Head of caudate nucleus (tissue), 42 donors: ENCODE measurements at regions not wholly inside any gene's neighbourhood (a gene's known extent, or its start where the extent isn't known, plus 50 kb on each side); places are given as distances from the start of the nearest gene placed in this dataset.
"Not testable (repeated sequence)": the region's sequence is repeated elsewhere in the genome, so short reads cannot be mapped to it uniquely, and the experiment has no call there.

Source experiments
- DNase-seq, 42 donors: peaks; one replicate each; pipeline versions ENCODE4 v3.0.0 to v3.0.0-alpha.2; 2020 to 2021; ENCODE audit warnings: mixed read lengths in 7 of 42
- intact Hi-C: fragments of 100-400 bp; cut with DNase I; formaldehyde crosslinking; loops from one replicate; pipeline ENCODE4 v1.15.0; 2022

- intact Hi-C loops: no loop called here
- DNase-seq: no peak
Measured at GRCh38 chr2:215866606-215867005, 146.7 kb downstream of the MREG start.

- DNase-seq: no peak
- intact Hi-C loops: no loop called here
Measured at GRCh38 chr2:215863687-215864086, 149.7 kb downstream of the MREG start.

- intact Hi-C loops: no loop called here
- DNase-seq: no peak
Measured at GRCh38 chr2:215862351-215862771, 151.0 kb downstream of the MREG start.

GRCh38 chr2:215861607-215862350, 151.6 kb downstream of the MREG start:
- intact Hi-C loops: no loop called here
- no peak for DNase-seq

GRCh38 chr2:215856080-215856479, 157.3 kb downstream of the MREG start:
- no peak for DNase-seq
- intact Hi-C loops: no loop called here

GRCh38 chr2:215855308-215855707, 158.0 kb downstream of the MREG start:
- DNase-seq, intact Hi-C loops: not testable (repeated sequence)

- DNase-seq: no peak
- intact Hi-C loops: no loop called here
Measured at GRCh38 chr2:215854008-215854407, 159.3 kb downstream of the MREG start.

- DNase-seq: no peak
- intact Hi-C loops: no loop called here
Measured at GRCh38 chr2:215851696-215852095, 161.7 kb downstream of the MREG start.

- intact Hi-C loops: no loop called here
- no peak for DNase-seq
Measured at GRCh38 chr2:215851082-215851481, 162.3 kb downstream of the MREG start.

GRCh38 chr2:215850380-215850779, 163.0 kb downstream of the MREG start:
- DNase-seq: no peak
- intact Hi-C loops: no loop called here

- DNase-seq: no peak
- intact Hi-C loops: no loop called here
Measured at GRCh38 chr2:215849771-215850170, 163.6 kb downstream of the MREG start.

- intact Hi-C loops: no loop called here
- no peak for DNase-seq
Measured at GRCh38 chr2:215848698-215849097, 164.7 kb downstream of the MREG start.

GRCh38 chr2:215848146-215848545, 165.2 kb downstream of the MREG start:
- intact Hi-C loops: no loop called here

GRCh38 chr2:215847718-215848117, 165.6 kb downstream of the MREG start:
- intact Hi-C loops: no loop called here
- no peak for DNase-seq

More at GRCh38 chr2:215848146-215848545, 165.2 kb downstream of the MREG start:
- no peak for DNase-seq

- no peak for DNase-seq
- intact Hi-C loops: no loop called here
Measured at GRCh38 chr2:215847056-215847455, 166.3 kb downstream of the MREG start.

- DNase-seq: no peak
- intact Hi-C loops: no loop called here
Measured at GRCh38 chr2:215845839-215846586, 167.3 kb downstream of the MREG start.

GRCh38 chr2:215843579-215843978, 169.8 kb downstream of the MREG start:
- no peak for DNase-seq

GRCh38 chr2:215841175-215841816, 172.1 kb downstream of the MREG start:
- intact Hi-C loops: no loop called here
- DNase-seq: no peak

More at GRCh38 chr2:215843579-215843978, 169.8 kb downstream of the MREG start:
- intact Hi-C loops: no loop called here

GRCh38 chr2:215839816-215840215, 173.5 kb downstream of the MREG start:
- intact Hi-C loops: no loop called here

GRCh38 chr2:215839309-215839708, 174.0 kb downstream of the MREG start:
- intact Hi-C loops: no loop called here
- DNase-seq: no peak

More at GRCh38 chr2:215839816-215840215, 173.5 kb downstream of the MREG start:
- no peak for DNase-seq
